ENCODE measurements at regions not wholly inside any gene's neighbourhood (a gene's known extent, or its start where the extent isn't known, plus 50 kb on each side); places are given as distances from the start of the nearest gene placed in this dataset.

DNA sequence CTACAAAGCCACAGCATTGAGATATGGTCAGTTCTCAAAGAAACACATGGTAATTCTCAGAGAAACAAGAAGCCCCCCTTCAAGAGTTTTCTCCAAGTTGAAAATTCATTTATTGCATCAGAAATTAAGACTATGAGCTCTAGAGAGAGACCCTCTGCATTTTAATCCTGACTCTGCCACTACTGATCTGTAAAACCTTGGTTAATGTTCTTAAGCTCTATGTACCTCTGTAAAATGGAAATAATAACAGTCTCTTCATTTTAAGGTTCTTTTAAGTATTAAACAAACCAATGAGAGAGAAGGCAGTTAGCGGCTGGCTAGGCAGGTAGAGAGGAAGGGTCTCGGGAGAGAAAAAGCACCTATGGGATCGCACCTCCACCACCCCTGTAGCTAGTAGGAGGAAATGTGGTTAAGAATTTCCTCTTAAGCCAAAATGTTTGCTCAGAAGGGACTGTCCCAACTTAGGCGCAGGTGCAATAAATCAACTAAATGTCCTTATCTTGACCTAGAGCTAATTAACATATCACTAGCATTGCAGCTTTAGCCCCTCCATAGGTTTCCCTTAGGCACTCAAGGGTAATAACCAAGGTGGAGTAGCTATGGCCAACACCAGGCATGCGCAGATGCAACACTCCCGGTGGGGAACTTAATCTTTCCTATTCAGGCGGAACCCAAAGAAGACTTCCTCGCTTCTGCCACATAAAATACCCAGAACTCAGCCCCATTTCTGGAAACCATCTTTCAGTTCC is 1685.4 kb downstream of the MRPL39 start:
- H3K4me1 ChIP-seq (replicated peaks in 1 of 4; ENCODE audit: control insufficient read depth in 3 of 4, insufficient read depth in 4 of 4, low read length in 3 of 4), result no peaks in the 10 kb centered on the region
- no peak overlapping the region for H3K4me2 ChIP-seq (ENCODE audit: insufficient read depth in 1 of 2, low read depth in 2 of 2, low read length in 2 of 2)
- H2BK5ac ChIP-seq (ENCODE audit: low read depth, low read length), result no peak overlapping the region
- no peak overlapping the region for H3K27ac ChIP-seq (ENCODE audit: low read depth, low read length)
- FAIRE-seq (no peak), DNase-seq (ENCODE audit: low read depth in 1 of 2, low spot score in 2 of 2) (no peak)
- no peak overlapping the region for H2AK5ac ChIP-seq (ENCODE audit: low read depth, low read length)
- H3K4ac ChIP-seq (replicated peaks; ENCODE audit: insufficient read length, low read depth, low read length), result no peak overlapping the region
- H4K8ac ChIP-seq (ENCODE audit: extremely low read depth, insufficient read depth, low read length), result no peak overlapping the region
- ChIA-PET POLR2A (ENCODE audit: partially characterized antibody) (no interaction called here), CTCF (ENCODE audit: partially characterized antibody) (interaction anchor here (0.5 kb wide), 1 partner anchor 284 kb away, joined by 4 read pairs; no protein-coding TSS in a partner anchor)
- H3K18ac ChIP-seq (ENCODE audit: extremely low read depth, low read length), result no peak overlapping the region
- H3K9ac ChIP-seq (replicated peaks in 1 of 4; ENCODE audit: extremely low read depth in 1 of 4, low read depth in 3 of 4, low read length in 3 of 4), result no peak overlapping the region
- no peaks in the 10 kb centered on the region for H3K23me2 ChIP-seq (ENCODE audit: low read depth, low read length)
- H3K4me3 ChIP-seq (ENCODE audit: extremely low read depth in 1 of 4, insufficient read depth in 2 of 4, low read depth in 3 of 4, low read length in 4 of 4), result no peak overlapping the region
- no peak overlapping the region for H2AFZ ChIP-seq (ENCODE audit: low read length)
- H3K79me2 ChIP-seq (ENCODE audit: control insufficient read depth in 1 of 2, insufficient read depth in 2 of 2, low read length in 2 of 2), result no peaks in the 10 kb centered on the region
- H4K5ac ChIP-seq (ENCODE audit: insufficient read length, low read depth, low read length), result no peak overlapping the region
- no peak overlapping the region for H4K91ac ChIP-seq (replicated peaks; ENCODE audit: insufficient read length, low read length)
- no peak overlapping the region for H3K23ac ChIP-seq (ENCODE audit: insufficient read length)
- H3K14ac ChIP-seq (ENCODE audit: insufficient read length), result no peak overlapping the region
- peaks cover 0 to 21% of the 10 kb centered on the region in 2 experiments; a peak in 1 of 4 replicates for H3K9me3 ChIP-seq (ENCODE audit: insufficient read depth in 2 of 2, low read depth in 1 of 2, low read length in 1 of 2)
- H3K27me3 ChIP-seq (replicated peaks in 1 of 4; ENCODE audit: control insufficient read depth in 3 of 4, extremely low read depth in 1 of 4, insufficient read depth in 3 of 4, low read length in 3 of 4), result no peaks in the 10 kb centered on the region
- H2BK12ac ChIP-seq (ENCODE audit: low read depth, low read length), result no peak overlapping the region
- 95% methylated on average over 8 of the region's 8 CpGs; no CpG with 5 or more reads in 1 of the 2 experiments for WGBS, 2 experiments (ENCODE audit: extremely low coverage in 1 of 2, insufficient coverage in 1 of 2, insufficient read length in 1 of 2, insufficient replicate concordance in 2 of 2, low coverage in 1 of 2, low lambda C conversion rate in 2 of 2, missing lambda C conversion rate in 1 of 2)
- no peaks in the 10 kb centered on the region for H3K79me1 ChIP-seq (ENCODE audit: low read depth, low read length)
- no peak overlapping the region for H2BK20ac ChIP-seq (ENCODE audit: low read length)
- H4K20me1 ChIP-seq (replicated peaks in 1 of 2; ENCODE audit: control insufficient read depth in 1 of 2, insufficient read depth in 2 of 2, low read length in 2 of 2), result no peaks in the 10 kb centered on the region
- no peak overlapping the region for H2BK120ac ChIP-seq (replicated peaks; ENCODE audit: low read depth, low read length)
- no peak overlapping the region for H3K56ac ChIP-seq (replicated peaks; ENCODE audit: insufficient read length, low read depth, low read length)
- H2BK15ac ChIP-seq (ENCODE audit: low read length), result no peak overlapping the region
- no peaks in the 10 kb centered on the region for H3K36me3 ChIP-seq (ENCODE audit: control insufficient read depth in 2 of 4, insufficient read depth in 4 of 4, low read length in 3 of 4)
- TF ChIP-seq NRF1 (IDR thresholded peaks at IDR 0.05; ENCODE audit: low read depth, low read length) (no peak), TAF7 (optimal IDR thresholded peaks at IDR 0.05; ENCODE audit: borderline replicate concordance, low read depth, low read length) (no peak), RAD21 (IDR thresholded peaks at IDR 0.05 in 1 of 2, conservative IDR thresholded peaks at IDR 0.05 in 1 of 2; ENCODE audit: low read depth in 2 of 2, low read length in 2 of 2) (no peak), E2F6 (IDR thresholded peaks at IDR 0.05) (no peak), RNF2 (IDR thresholded peaks at IDR 0.05; ENCODE audit: borderline replicate concordance, low read depth, low read length, missing control alignments, poor library complexity, severe bottlenecking) (no peak), RFX5 (IDR thresholded peaks at IDR 0.05; ENCODE audit: borderline replicate concordance, low read depth, low read length) (no peak), KDM4A (IDR thresholded peaks at IDR 0.05; ENCODE audit: low read depth, low read length, severe bottlenecking) (no peak), BCL11A (IDR thresholded peaks at IDR 0.05; ENCODE audit: low read depth in 2 of 2, low read length in 2 of 2) (no peak), EP300 (IDR thresholded peaks at IDR 0.05; ENCODE audit: borderline replicate concordance in 1 of 2, low read depth in 2 of 2, low read length in 2 of 2) (no peak), TCF12 (IDR thresholded peaks at IDR 0.05; ENCODE audit: low read depth, low read length) (no peak)
